ENCODE measurements at regions not wholly inside any gene's neighbourhood (a gene's known extent, or its start where the extent isn't known, plus 50 kb on each side); places are given as distances from the start of the nearest gene placed in this dataset.

- no peak for TF ChIP-seq CTCF (IDR thresholded peaks at IDR 0.05)
- TF ChIP-seq POLR2AphosphoS5 (IDR thresholded peaks at IDR 0.05), result no peak
Measured at GRCh38 chr7:156400046-156400445, 240.5 kb upstream of the RNF32 start.
